Stimulated activated CD8-positive, alpha-beta memory T cell treated with anti-CD3 and anti-CD28 coated beads, Interleukin-12 subunit alpha, Interleukin-12 subunit beta, amount 100 ng/mL, for 24 hours (primary cell): ENCODE measurements at regions not wholly inside any gene's neighbourhood (a gene's known extent, or its start where the extent isn't known, plus 50 kb on each side); places are given as distances from the start of the nearest gene placed in this dataset.
"Not testable (repeated sequence)": the region's sequence is repeated elsewhere in the genome, so short reads cannot be mapped to it uniquely, and the experiment has no call there.

Experiments
- DNase-seq: peaks from one replicate; pipeline ENCODE4 v3.0.0-alpha.2; 2020; ENCODE audit errors: extremely low read depth

DNA sequence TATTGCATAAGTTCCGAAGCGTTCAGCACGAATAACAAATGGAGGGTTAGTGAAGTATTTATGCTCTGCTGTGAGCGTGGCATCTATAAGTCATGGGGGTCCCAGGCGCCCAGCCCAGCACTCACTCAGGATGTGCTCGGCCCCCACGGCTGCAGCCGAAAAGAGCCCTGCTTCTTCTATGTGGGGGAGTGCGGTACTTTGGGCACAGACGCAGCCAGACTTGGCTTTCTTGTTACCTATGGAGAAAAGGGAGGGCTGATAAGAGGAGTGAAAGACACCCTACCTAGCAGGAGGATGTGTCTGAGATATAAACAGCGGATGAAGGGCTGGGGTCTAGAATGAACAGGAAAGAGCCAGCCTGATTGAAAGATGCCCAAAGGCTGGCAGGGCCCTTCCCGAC lies 51.4 kb downstream of the MRPL36 start:
- DNase-seq: no peak

DNA sequence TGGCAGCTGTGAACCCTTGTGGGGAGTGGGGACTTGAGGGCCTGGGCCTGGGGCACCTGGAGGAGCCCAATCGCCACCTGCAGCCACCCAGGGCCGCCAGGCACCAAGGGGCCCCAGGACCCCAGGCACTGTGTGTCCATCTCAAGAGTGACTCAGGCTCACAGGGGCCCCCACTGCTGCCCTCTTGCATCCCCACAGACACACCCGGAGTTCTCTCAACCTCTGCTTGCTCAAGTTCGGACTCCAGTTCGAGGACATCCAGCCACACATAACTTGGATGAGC lies 51.9 kb downstream of the MRPL36 start:
- DNase-seq: no peak

DNA sequence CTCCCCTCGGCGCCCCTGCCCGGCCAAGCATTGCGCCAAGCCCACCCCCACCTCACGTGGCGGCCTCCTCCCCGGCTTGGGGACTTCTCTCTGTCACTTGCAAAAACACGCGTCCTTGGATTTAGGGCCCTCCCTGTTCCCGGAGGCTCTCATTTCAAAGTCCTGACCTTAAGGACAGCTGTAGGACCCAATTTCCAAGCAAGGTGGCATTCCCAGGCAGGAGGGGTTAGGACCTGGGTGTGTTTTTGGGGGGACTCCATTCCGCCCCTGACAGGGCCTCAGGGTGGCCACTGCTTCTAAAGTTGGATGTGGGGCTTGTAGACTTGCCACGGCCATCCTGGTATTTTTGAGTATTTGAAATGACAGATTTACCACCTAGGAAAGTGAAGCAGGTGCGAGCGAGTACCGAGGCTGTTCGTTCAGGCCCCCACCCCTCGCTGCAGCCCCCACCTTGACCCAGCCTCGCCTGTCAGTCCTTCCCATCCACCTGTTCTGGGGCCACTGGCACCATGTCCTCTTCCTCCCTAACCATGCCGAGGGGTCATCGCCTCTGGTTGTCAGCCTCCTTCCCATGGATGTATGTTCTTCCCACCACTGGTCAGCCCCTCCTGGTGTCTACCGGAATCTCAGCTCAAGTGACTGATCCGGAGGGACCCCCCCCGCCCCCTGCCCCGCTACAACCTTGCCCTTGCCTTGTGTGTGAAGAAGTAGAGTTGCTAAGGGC lies 52.4 kb downstream of the MRPL36 start:
- no peak for DNase-seq

DNA sequence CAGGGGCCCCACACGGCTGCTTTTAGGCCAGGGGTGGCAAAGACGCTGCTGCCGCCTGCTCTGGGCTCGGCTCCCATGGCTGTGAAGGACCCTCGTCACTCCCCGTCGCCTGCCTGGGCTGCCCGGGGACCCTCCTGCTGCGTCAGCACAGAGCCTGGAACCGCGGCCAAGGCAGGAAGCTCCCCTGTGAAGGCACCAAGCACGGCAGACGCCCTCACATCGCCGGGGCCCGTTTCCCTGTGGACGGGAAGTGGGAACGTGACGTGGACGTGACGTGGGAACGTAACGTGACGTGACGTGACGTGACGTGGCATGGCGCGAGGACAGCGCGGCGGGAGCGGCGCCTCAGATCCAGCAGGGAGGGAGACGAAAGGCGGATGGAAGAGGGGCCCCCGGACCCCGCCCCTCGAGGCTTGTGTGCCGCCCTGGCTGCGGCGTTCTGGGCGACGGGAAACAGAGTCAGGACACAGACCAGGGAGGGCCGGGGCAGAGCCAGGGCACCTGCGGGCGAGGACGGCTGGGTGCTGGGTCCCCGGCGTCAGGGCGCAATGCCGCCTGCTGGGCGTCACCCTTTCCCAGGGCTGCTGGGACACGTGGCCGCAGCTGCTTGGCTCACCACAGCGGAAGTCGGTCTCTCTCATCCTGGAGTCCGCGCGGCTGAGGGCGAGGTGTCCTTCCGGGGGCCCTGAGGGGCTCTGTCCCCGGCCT lies 53.1 kb downstream of the MRPL36 start:
- no peak for DNase-seq

DNA sequence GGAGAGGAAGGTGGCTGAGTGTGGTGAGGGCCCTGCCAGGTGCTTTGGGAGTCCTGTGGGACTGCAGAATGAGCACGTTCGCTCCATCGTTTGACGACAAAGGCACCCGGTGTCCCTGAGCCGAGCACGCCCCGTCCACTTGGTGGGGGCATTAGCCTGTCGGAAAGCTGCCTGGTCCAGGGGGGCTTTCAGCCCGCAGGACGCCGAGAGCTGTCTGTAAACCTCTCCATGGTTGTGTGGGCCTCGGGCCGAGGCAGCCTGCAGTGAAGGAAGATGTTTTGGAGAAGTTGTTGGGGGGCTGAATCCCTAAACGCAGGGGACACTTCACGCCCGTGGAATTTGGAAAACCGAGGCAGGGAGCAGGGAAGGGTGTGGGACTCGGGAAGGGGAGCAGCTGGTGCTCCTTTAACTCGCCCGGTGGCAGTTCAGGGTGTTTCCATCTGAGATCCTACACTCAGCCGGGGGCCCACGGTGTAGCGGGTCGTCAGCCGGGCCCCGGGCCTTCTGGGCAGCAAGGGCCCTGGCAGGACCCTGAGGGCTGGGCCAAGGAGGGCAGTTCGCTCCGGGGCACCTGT lies 53.8 kb downstream of the MRPL36 start:
- no peak for DNase-seq

DNA sequence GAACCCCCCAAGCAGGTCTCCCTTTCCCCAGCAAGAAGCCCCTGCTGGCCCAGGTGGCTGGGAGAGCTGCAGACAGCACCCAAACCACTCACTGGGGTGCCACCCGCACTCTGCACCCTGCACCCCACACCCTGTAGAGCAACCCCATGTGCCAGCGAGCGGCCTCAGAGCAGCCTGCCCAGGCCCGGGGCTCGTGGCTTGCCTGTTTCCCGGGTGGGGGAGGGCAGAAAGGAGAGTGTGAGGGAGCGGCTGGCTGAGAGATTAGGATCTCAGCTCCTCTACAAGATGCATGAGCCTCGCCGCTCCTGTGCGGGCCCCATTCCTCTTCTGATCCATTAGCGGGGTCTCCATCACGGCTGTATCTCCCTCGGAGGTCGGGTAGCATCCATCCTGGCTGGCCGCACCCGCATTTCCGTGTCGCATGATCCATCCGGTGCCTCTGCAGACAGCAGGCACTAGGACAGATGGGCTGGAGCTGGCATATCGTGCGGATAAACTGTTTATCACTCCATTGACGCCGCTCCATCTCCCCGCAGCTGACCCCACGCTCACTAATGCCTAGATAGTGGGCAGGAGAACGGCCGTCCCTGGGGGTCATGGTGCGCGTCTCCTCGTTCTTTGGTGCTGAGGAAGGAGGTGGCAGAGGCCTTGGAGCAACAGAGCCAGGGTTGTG lies 54.4 kb downstream of the MRPL36 start:
- no peak for DNase-seq

DNA sequence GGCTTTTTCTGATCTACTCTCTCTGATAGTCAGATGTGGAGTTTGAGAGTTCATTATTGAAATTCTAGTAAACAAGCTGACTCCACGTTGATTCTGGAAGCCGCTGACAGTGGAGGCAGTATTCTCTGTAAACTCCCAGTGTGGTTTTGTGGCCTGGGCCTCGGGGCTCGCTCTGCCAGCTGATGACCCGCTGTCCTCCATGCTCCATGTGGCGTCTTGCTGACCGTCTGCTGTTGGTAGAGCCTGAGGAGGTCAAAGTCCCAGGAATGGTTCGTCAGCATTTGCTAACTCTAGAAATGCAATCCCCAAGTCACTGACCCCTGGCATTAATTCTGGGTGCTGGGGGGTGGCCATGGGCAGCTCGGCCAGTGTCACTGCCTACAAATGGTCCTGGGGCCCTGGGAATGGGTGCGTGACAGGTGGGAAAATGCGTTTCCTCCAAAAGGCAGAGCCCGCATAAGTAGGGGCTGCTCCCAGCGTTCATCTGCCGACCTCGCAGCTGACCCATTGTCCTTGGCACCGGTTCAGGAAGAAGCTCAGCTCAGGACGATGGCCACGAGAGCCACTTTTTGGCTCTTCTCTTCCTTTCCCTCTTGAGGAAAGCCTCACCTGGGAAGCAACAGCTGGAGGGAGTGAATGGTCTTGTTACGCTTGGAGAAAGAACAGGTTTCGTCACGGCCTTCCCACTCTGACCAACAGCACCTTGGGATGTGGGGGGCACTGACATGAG lies 55.1 kb downstream of the MRPL36 start:
- no peak for DNase-seq

DNA sequence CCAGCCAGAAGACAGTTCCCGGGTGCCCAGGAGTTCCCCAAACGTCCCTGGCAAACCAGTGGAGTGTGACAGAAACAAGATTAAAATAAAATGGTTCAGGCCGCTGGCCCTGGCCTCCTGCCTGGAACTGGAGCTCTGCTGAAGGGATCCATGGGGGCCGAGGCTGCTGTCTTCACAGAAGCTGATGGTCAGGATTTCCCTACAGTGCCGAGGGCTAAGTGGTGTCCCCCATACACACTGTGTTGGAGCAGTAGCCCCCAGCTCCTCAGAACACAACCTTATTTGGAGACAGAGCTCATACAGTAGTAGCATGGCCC lies 55.9 kb downstream of the MRPL36 start:
- no peak for DNase-seq

DNA sequence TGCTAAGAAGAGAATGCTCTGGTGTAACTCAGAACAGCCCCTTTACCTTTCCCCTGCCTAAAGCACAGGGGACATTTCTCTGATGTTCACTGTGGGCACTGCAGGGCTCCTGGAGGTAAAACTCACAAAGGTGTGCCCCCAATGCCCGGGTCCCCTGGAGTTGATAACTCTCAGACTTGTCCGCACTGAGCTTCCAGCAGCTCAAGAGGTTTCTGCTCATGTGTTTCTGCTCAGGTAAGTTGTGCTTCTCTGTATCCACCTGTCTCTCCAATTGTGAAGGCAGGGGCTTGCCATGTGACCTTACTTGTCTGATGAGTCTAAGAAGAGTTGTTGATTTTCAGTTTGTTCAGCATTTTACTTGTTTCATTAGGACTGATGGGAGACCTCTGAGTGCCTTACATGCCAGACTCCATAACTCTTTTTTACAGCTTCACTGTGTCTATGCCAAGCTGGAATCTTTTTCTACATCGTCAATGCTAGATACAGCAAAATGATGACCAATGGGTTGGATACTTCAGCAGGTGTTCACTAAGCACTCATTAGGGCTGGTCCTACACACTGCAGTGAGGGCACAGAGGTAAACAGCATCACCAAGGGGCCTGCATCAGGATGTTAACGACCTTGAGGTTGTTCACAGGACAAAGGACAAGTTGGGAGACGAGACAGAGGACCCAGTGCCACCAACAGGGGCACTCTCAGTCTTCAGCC lies 56.4 kb downstream of the MRPL36 start:
- no peak for DNase-seq

DNA sequence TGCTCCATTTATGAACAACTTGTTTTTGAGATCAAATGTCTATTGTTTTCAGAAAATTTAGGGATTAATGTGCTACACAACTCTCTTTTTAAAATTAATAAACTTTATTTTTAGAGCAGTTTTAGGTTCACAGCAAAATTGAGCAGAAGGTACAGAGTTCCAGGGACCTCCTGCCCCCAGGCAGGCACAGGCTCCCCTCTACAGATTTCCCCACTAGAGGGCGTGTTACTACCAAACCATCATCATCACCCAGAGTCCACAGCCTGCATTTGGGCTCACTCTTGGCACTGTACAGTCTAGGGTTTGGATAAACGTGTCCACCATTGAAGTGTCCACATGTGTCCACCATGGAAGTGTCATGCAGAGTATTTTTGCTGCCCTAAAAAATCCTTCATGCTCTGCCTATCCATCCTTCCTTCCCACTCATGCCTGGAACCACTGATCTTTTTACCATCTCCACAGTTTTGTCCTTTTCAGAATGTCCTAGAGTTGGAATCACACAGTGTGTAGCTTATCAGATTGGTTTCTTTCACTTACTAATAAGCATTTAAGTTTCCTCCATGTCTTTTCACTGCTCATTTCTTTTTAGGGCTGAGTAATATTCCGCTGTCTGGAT lies 61.7 kb downstream of the MRPL36 start:
- DNase-seq: no peak

DNA sequence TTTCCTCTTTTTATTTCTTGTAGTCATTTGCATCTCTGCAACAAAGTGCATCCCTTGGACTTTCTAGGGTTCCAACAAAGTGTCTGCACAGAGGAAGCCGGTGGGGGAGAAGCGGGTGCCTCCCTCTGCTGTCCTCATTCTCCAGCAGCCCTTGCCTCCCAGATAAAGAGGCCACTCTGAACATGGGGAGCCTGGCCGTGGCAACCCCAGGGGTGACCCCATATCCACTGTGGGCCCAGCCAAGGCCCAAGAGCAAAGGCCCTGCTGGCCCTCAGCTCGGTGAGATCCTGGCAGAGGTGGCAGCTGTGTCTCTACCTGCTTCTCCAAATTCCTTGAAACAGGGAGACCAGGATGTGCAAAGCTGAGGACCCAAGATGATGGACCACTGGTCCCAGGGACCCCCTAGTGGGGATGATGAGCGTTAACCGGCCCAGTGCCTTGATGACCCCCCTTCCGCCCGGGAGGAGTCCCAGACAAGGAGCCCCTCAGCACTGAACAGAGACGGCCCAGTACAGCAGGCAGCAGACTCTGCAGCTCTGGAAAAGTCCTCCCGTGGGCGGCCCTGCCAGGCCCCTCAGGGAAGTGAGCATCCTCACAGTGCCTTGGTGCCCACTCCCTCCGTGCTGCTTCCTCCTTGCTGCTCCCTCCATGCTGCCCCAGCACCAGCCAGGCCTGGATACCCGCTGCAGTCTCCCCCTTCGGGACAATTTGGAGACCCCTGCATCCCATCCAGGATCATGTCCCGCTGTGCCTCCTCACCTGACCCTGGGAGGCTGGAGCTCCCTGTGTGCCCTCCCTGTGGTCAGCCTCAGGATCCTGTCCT lies 62.5 kb downstream of the MRPL36 start:
- no peak for DNase-seq

DNA sequence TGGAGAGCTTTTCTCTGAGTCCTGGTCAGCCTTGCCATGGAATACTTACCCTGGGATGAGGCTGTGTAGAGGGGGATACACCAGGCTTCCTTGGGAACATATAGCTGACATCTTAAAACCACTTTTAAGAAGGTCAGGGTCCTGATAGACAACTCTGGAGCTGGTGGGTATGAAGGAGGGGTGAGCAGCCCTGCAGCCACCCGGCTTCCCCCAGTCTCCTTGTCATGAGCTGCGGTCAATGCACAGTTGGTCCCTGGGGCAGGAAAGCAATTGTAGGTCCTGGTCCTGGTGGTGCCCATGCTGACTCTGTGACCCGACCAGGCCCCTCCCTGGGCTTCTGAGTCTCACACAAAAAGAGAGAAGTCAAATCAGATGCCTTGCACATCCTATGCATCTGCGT lies 63.6 kb downstream of the MRPL36 start:
- DNase-seq: no peak

DNA sequence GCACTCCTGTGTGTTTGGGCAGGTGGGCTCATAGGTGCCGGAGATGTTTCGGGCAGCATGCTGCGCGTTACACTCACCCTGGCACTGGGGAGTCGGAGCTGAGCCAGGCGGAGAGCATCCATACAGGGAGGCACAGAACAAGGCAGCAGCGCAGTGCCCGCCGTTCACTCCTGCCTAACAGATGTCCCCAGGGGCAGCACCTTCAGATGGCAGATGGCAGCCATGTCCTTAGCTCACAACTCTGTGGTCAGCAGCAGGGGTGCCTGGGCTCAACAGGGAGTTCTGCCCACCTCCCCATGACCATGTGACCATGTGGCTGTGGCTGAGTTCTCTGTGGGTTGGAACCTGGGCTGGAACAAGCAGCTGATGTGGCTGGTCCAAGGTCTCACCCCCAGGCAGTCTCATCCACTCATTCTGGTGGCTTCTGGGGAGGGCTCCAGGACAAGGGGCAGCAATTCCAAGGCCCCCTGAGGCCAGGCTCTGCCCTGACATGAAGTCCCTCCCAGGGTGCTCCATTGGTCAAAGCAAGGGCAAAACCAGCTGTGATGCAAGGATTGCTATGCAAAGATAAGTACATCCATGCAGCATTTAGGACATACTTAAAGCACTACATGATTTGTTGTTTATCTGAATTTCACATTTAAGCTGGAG lies 64.2 kb downstream of the MRPL36 start:
- no peak for DNase-seq

DNA sequence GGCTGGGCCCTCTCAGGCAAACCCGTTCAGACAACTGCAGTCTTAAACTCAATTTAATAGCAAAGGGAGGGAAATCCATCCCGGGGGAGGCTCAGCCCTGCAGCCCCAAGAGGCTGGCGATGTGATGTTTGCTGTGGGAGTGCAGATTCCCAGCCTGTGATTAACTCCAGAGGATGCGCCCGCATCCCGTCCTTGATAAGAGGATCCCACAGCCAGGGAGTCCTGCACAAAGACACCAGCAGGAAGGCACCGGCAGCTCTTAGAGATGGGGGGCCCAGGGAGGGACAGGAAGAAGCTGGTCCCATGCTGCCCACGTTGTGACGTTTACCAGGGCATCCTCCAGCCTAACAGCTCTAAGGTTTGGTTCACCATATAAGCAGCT lies 64.7 kb downstream of the MRPL36 start:
- DNase-seq: no peak

DNA sequence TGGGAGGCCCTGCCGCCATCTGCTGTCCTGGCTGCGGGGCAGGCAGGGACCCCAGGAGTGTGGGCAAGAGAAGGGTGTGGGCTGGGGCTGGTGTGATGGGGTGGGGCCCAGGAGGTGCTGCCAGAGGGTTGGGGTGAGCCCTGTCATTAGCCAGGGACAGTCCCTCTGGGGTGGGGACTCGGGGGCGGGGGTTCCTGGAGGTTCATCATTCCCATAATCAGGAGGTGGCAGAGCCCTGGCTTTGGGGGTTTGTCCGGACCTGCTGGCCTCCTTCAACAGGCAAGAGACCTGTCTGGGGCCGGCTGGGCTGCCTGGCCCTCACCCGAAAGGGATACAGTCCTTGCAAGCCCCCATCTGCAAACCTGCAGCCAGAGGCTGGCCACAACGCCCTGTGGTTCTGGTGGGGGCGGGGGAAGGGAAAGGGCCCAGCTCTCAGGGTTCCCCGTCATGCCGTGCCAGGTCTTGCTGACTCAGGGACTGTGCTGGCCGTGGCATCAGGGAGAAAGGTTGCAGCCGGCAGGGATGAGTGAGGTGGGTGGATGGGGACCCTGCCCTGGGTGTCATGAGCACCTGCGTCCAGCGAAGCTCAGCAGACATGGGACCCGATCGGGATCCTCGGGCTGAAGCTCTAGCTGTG lies 65.2 kb downstream of the MRPL36 start:
- DNase-seq: no peak

DNA sequence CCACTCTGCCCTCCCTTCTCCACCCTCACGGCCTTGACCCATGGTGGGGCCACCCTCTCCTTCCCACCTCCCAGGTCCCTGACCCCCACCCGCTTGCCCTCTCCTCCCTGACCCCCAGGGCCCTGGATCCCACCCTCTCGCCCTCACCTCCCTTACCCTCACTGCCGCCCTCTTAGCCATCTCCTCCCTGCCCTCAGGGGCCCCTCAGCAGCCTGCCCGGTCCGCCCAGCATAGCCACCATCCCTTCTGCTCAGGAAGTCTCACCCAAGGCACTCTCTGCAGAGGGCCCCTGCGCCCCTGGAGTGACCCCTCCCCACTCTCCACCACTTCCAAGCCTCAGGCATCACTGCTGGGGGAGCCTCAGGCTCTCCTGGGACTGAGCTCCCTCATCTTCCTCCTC lies 66.3 kb downstream of the MRPL36 start:
- no peak for DNase-seq

DNA sequence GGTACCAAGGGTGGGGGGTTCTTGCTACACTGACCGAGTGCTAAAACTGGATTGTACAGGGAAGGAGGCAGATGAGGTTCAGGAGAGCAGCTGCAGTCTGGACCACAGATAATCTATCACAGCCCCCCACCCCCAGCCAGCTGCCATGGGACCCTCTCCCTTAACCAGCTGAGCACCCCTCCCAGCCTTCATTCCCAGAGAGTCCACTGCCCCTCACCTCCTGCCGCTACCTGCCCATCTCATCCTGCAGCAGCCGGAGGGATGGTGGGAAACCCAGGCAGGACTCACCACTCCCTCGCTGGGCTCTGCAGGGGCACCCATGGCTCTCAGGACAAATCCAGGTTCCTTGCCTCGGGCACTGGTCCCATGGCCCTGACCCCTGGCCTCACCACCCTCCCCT lies 66.7 kb downstream of the MRPL36 start:
- no peak for DNase-seq

DNA sequence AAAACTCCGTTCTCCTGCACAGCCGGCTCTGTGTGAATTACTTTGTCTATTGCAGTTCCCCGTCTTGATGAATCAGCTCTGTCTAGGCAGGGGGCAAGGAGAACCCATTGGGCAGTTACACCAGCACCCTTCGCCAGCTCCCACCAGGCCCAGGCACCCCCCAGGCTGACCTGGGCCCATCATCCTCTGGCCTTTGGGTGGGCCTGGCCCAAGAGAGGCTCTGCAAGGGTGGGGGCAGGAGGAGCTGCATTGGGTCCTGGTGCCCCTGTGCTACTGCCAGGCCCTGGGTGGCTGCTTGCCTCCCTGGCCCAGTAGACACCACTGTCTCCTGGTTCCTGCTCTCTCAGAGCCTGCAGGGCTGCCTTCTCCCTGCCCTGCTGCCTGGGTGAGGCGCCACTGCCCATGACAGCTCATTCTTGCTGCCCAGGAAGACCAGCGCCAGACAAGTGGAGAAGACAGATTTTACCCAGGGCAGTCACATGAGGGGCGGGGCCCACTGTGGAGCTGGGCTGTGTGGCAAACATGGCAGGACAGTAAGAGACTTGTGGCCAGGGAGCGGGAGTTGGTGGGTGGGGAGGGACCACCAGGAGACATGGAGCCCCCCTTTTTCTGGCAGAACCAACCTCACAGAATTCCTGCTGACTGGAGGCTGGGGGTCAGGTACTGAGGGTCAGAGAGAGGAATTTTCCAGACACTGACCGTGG lies 67.2 kb downstream of the MRPL36 start:
- no peak for DNase-seq

DNA sequence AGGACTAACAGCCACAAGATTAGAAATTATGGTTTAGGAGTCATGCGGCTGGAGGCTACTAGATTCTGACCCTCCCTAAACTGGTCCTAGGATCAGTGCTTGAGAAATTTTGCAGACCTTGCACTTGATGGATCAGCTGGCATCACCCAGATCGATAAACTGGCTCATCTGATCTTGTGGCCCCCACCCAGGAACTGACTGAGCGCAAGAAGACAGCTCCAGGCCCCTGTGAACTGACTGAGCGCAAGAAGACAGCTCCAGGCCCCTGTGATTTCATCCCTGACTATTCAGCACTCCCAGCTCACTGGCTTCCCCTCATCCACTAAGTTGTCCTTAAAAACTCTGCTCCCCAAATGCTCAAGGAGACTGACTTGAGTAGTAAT lies 67.8 kb downstream of the MRPL36 start:
- not testable (repeated sequence) for DNase-seq
